A549 (cell line): ENCODE measurements at regions not wholly inside any gene's neighbourhood (a gene's known extent, or its start where the extent isn't known, plus 50 kb on each side); places are given as distances from the start of the nearest gene placed in this dataset.

Source experiments
- ATAC-seq, 2 experiments: fragments of 200-7000 bp in 1 of 2; fragments of >200 bp in 1 of 2; cut with Nextera tagmentation in 1 of 2; cut with Tn5 transposase in 1 of 2; 3 replicates each; pipeline versions ENCODE4 v1.8.0 to v1.9.1; 2018 to 2020; ENCODE audit warnings: mild to moderate bottlenecking in 1 of 2, moderate library complexity in 1 of 2
- CTCF ChIA-PET: fragments of 300-600 bp; sonication (Branson Sonifier 250); formaldehyde crosslinking; extraction: SDS; loops from one replicate; lab custom pipeline; 2021; ENCODE audit warnings: antibody characterized with exemption, inconsistent platforms; lab: Yijun Ruan, JAX
- POLR2A ChIA-PET: fragments of 350-600 bp; formaldehyde crosslinking; extraction: SDS; loops from one replicate; lab custom pipeline; 2021; ENCODE audit warnings: antibody characterized with exemption, inconsistent platforms; lab: Yijun Ruan, JAX
- DNase-seq, 2 experiments: peaks; one replicate each; pipeline versions ENCODE4 v3.0.0 to v3.0.0-alpha.2; 2011 to 2016; ENCODE audit warnings: low read depth in 1 of 2, low spot score in 1 of 2
- FAIRE-seq: peaks from 2 replicates; lab custom pipeline; 2011; peaks lifted over from hg19 to GRCh38; lab: Jason Lieb, UNC
- H3K27ac ChIP-seq, 2 experiments: fragments of >200 bp; sonication (Bioruptor Twin); formaldehyde crosslinking; 3 replicates each; pipeline ENCODE4 v1.5.1; 2016 to 2017
- H3K4me1 ChIP-seq: fragments of >200 bp; sonication (Bioruptor Twin); formaldehyde crosslinking; 3 replicates; pipeline ENCODE4 v1.6.1; 2016
- H3K4me2 ChIP-seq: fragments of >200 bp; sonication (Bioruptor Twin); formaldehyde crosslinking; 3 replicates; pipeline ENCODE4 v1.6.1; 2016
- H3K4me3 ChIP-seq: fragments of >200 bp; sonication (Bioruptor Twin); formaldehyde crosslinking; 3 replicates; pipeline ENCODE4 v1.5.1; 2016
- H3K9me3 ChIP-seq: fragments of >200 bp; sonication (Bioruptor Twin); formaldehyde crosslinking; 3 replicates; pipeline ENCODE4 v1.6.1; 2016
- CBX2 ChIP-seq: fragments of 200-600 bp; sonication (generic); IDR thresholded peaks from 2 replicates; pipeline ENCODE4 v1.6.1; 2016; ENCODE audit warnings: low read depth, mild to moderate bottlenecking, borderline replicate concordance
- CHD2 ChIP-seq: fragments of 150-350 bp; IDR thresholded peaks from 2 replicates; pipeline ENCODE4 v1.6.1; 2014; ENCODE audit warnings: low read length; ENCODE audit not compliant: partially characterized antibody
- CHD4 ChIP-seq: fragments of 200-600 bp; sonication (generic); IDR thresholded peaks from 2 replicates; pipeline ENCODE4 v1.6.1; 2016; ENCODE audit warnings: antibody characterized with exemption, mild to moderate bottlenecking, borderline replicate concordance
- EHF ChIP-seq: fragments of 250-450 bp; sonication (Bioruptor Pico); IDR thresholded peaks from 2 replicates; pipeline ENCODE4 v1.5.0; 2020; ENCODE audit warnings: mild to moderate bottlenecking
- FOSB ChIP-seq: fragments of 250-450 bp; sonication (Bioruptor Pico); IDR thresholded peaks from 2 replicates; pipeline ENCODE4 v1.5.0; 2020; ENCODE audit warnings: mild to moderate bottlenecking, moderate library complexity
- FOXS1 ChIP-seq: fragments of 250-450 bp; sonication (Bioruptor Pico); IDR thresholded peaks from 2 replicates; pipeline ENCODE4 v1.5.0; 2020; ENCODE audit warnings: mild to moderate bottlenecking, moderate library complexity
- HOXB5 ChIP-seq: fragments of 250-450 bp; sonication (Bioruptor Pico); IDR thresholded peaks from 2 replicates; pipeline ENCODE4 v1.5.0; 2020; ENCODE audit warnings: mild to moderate bottlenecking, moderate library complexity
- JUN ChIP-seq, 2 experiments: fragments of >200 bp; sonication (Bioruptor Twin); formaldehyde crosslinking; IDR thresholded peaks; 2 replicates in 1 of 2; 3 replicates in 1 of 2; pipeline ENCODE4 v1.6.1; 2016 to 2017
- MAZ ChIP-seq: fragments of 150-350 bp; IDR thresholded peaks from 2 replicates; pipeline ENCODE4 v1.6.1; 2014; ENCODE audit warnings: antibody characterized with exemption, low read depth, low read length, borderline replicate concordance
- MYC ChIP-seq: IDR thresholded peaks from 2 replicates; pipeline ENCODE4 v1.6.1; 2012; ENCODE audit warnings: mild to moderate bottlenecking, inconsistent platforms, low read length, improper control_type of control experiment, borderline replicate concordance
- NPAS2 ChIP-seq: fragments of 250-450 bp; sonication (Bioruptor Pico); IDR thresholded peaks from 2 replicates; pipeline ENCODE4 v1.8.0; 2022; ENCODE audit warnings: mild to moderate bottlenecking, moderate library complexity, borderline replicate concordance
- NR3C1 ChIP-seq: fragments of >200 bp; sonication (Bioruptor Twin); formaldehyde crosslinking; IDR thresholded peaks from 3 replicates; pipeline ENCODE4 v1.6.1; 2017
- PHF8 ChIP-seq: fragments of 200-600 bp; sonication (generic); IDR thresholded peaks from 2 replicates; pipeline ENCODE4 v1.6.1; 2016; ENCODE audit warnings: low read depth, mild to moderate bottlenecking, antibody characterized with exemption, moderate library complexity, borderline replicate concordance
- POLR2A ChIP-seq: IDR thresholded peaks from 2 replicates; pipeline ENCODE4 v1.6.1; 2012; ENCODE audit warnings: mild to moderate bottlenecking, low read length
- POLR2AphosphoS2 ChIP-seq: conservative IDR thresholded peaks from 2 replicates; pipeline ENCODE4 v1.6.1; 2012; ENCODE audit warnings: low read length, improper control_type of control experiment, inconsistent platforms
- RARB ChIP-seq: fragments of 250-450 bp; sonication (Bioruptor Pico); IDR thresholded peaks from 2 replicates; pipeline ENCODE4 v1.8.0; 2021; ENCODE audit warnings: mild to moderate bottlenecking, moderate library complexity
- RFX5 ChIP-seq: fragments of 450-650 bp; IDR thresholded peaks from 2 replicates; pipeline ENCODE4 v1.7.1; 2014; ENCODE audit warnings: antibody characterized with exemption, mild to moderate bottlenecking, moderate library complexity
- RNF2 ChIP-seq: fragments of 200-600 bp; sonication (generic); IDR thresholded peaks from 2 replicates; pipeline ENCODE4 v1.6.1; 2016; ENCODE audit warnings: low read depth, mild to moderate bottlenecking, antibody characterized with exemption, moderate library complexity, borderline replicate concordance
- SMC3 ChIP-seq: fragments of >200 bp; sonication (Bioruptor Twin); formaldehyde crosslinking; IDR thresholded peaks from 3 replicates; pipeline ENCODE4 v1.6.1; 2018; ENCODE audit warnings: inconsistent platforms
- TFCP2L1 ChIP-seq: fragments of 250-450 bp; sonication (Bioruptor Pico); IDR thresholded peaks from 2 replicates; pipeline ENCODE4 v1.5.0; 2021; ENCODE audit warnings: mild to moderate bottlenecking
- TP53 ChIP-seq: fragments of 250-450 bp; sonication (Bioruptor Pico); IDR thresholded peaks from 2 replicates; pipeline ENCODE4 v1.5.0; 2021; ENCODE audit warnings: mild to moderate bottlenecking, moderate library complexity
- ZNF302 ChIP-seq: fragments of 250-450 bp; sonication (Bioruptor Pico); IDR thresholded peaks from 2 replicates; pipeline ENCODE4 v1.9.0; 2021; ENCODE audit warnings: inconsistent platforms, mild to moderate bottlenecking, moderate library complexity
- WGBS: methylation state at CpG from one replicate; pipeline ENCODE4 v1.1.6; 2017; ENCODE audit errors: missing lambda C conversion rate; 5-methylcytosine and 5-hydroxymethylcytosine counted together
- TF ChIP-seq, protein P1 (sequence below): fragments of >200 bp; sonication (Bioruptor Twin); formaldehyde crosslinking; IDR thresholded peaks from 3 replicates; pipeline ENCODE4 v1.5.1; 2016
- TF ChIP-seq, protein P2 (sequence below): IDR thresholded peaks from 2 replicates; pipeline ENCODE4 v1.6.1; 2012
- TF ChIP-seq, protein P3 (sequence below): fragments of 250-450 bp; sonication (Bioruptor Pico); IDR thresholded peaks from 2 replicates; pipeline ENCODE4 v1.5.0; 2020; ENCODE audit warnings: low read depth, mild to moderate bottlenecking, moderate library complexity

DNA sequence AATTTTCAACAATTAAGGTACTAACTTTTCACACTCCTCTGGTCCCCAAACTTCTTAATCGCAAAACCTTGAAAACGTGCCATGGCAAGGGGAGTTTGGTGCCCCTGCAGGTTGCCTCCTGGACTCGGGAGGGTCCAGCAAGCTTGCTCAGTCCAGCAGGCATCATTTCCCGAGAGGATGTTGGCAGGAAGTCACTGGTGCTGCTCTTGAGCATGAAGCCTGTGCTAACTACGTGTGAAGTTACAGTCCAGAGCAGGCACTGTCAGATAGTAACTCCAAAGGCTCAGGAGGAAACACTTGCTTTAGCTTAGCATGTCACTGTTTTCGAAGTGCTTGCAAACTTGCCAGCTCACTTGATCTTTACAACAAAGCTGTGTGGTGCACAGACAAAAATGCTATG is 215.4 kb downstream of the MYCN start:
- no peaks in the 10 kb centered on the region for H3K4me1 ChIP-seq
- no peak for FAIRE-seq
- no peak overlapping the region for H3K4me3 ChIP-seq
- no peaks in the 10 kb centered on the region for H3K9me3 ChIP-seq
- 4% methylated on average over 6 of the region's 6 CpGs for WGBS
- no peak overlapping the region for H3K27ac ChIP-seq
- TF ChIP-seq CHD4: no peak
- TF ChIP-seq MAZ: no peak
- no peak for TF ChIP-seq TFCP2L1 (CRISPR knock-in tag)
- no peak for TF ChIP-seq RARB (CRISPR knock-in tag)
- TF ChIP-seq JUN (IDR thresholded peaks at IDR 0.05): no peak
- no peak for TF ChIP-seq TP53 (CRISPR knock-in tag)
- TF ChIP-seq NPAS2 (CRISPR knock-in tag): no peak
- TF ChIP-seq MYC: no peak
- TF ChIP-seq, protein P1, sequence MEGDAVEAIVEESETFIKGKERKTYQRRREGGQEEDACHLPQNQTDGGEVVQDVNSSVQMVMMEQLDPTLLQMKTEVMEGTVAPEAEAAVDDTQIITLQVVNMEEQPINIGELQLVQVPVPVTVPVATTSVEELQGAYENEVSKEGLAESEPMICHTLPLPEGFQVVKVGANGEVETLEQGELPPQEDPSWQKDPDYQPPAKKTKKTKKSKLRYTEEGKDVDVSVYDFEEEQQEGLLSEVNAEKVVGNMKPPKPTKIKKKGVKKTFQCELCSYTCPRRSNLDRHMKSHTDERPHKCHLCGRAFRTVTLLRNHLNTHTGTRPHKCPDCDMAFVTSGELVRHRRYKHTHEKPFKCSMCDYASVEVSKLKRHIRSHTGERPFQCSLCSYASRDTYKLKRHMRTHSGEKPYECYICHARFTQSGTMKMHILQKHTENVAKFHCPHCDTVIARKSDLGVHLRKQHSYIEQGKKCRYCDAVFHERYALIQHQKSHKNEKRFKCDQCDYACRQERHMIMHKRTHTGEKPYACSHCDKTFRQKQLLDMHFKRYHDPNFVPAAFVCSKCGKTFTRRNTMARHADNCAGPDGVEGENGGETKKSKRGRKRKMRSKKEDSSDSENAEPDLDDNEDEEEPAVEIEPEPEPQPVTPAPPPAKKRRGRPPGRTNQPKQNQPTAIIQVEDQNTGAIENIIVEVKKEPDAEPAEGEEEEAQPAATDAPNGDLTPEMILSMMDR: no peak
- no peak for TF ChIP-seq NR3C1
- no peak for TF ChIP-seq POLR2AphosphoS2
- TF ChIP-seq HOXB5 (CRISPR knock-in tag): no peak
- no peak for TF ChIP-seq CBX2
- no peak for TF ChIP-seq CHD2
- no peak for TF ChIP-seq RFX5
- TF ChIP-seq, protein P2, sequence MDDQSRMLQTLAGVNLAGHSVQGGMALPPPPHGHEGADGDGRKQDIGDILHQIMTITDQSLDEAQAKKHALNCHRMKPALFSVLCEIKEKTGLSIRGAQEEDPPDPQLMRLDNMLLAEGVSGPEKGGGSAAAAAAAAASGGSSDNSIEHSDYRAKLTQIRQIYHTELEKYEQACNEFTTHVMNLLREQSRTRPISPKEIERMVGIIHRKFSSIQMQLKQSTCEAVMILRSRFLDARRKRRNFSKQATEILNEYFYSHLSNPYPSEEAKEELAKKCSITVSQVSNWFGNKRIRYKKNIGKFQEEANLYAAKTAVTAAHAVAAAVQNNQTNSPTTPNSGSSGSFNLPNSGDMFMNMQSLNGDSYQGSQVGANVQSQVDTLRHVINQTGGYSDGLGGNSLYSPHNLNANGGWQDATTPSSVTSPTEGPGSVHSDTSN: no peak
- TF ChIP-seq ZNF302 (CRISPR knock-in tag): no peak
- TF ChIP-seq FOSB: no peak
- TF ChIP-seq SMC3: no peak
- no peak for DNase-seq
- no peak for ATAC-seq
- ChIA-PET CTCF (no interaction called here), POLR2A (no interaction called here)
- H3K4me2 ChIP-seq: no peak overlapping the region

DNA sequence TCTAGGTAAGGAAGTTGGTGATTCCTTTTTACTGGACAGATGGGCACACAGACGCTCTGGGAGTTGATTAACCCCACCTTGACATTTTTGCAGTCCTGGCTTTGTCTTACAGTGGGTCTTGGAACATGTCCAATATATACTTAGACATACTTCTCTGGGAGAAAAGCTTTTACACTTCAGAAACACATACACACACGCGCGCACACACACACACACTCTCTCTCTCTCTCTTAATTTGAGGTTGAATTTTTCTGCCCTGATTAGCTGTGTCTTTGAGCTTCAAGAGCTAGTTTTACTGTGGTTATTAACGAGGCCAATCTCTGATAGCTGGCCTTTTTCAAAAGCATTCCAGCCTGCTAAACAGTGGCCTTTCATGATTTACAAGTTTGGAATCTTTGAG is 215.0 kb downstream of the MYCN start:
- Histone ChIP-seq H3K27ac (no peak overlapping the region), H3K4me3 (no peak overlapping the region), H3K4me1 (no peaks in the 10 kb centered on the region), H3K4me2 (no peak overlapping the region), H3K9me3 (no peaks in the 10 kb centered on the region)
- ATAC-seq (no peak), FAIRE-seq (no peak), DNase-seq (no peak)
- CTCF ChIA-PET: no interaction called here
- TF ChIP-seq PHF8 (no peak), MYC (no peak), FOXS1 (CRISPR knock-in tag) (no peak), POLR2AphosphoS2 (no peak), POLR2A (no peak), HOXB5 (CRISPR knock-in tag) (no peak), EHF (CRISPR knock-in tag) (no peak), RNF2 (no peak), FOSB (no peak), RFX5 (no peak)
- TF ChIP-seq, protein P3, sequence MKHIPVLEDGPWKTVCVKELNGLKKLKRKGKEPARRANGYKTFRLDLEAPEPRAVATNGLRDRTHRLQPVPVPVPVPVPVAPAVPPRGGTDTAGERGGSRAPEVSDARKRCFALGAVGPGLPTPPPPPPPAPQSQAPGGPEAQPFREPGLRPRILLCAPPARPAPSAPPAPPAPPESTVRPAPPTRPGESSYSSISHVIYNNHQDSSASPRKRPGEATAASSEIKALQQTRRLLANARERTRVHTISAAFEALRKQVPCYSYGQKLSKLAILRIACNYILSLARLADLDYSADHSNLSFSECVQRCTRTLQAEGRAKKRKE (CRISPR knock-in tag): no peak
- WGBS: 58% methylated on average over 5 of the region's 5 CpGs
- POLR2A ChIA-PET: no interaction called here
